Gastroesophageal sphincter (tissue), 3 donors: ENCODE measurements at regions not wholly inside any gene's neighbourhood (a gene's known extent, or its start where the extent isn't known, plus 50 kb on each side); places are given as distances from the start of the nearest gene placed in this dataset.

Experiments
- POLR2A ChIP-seq, 2 donors: fragments of 450-650 bp; IDR thresholded peaks; one replicate each; pipeline ENCODE4 v1.6.1; 2017; ENCODE audit warnings: antibody characterized with exemption in 2 of 2, mild to moderate bottlenecking in 2 of 2, moderate library complexity in 1 of 2
- TF ChIP-seq, protein P1 (sequence below), 4 experiments: fragments of 200-600 bp in 2 of 4; fragments of 450-650 bp in 2 of 4; sonication (generic) in 1 of 4; IDR thresholded peaks; one replicate each; pipeline ENCODE4 v1.5.1; 2017 to 2019; ENCODE audit warnings: antibody characterized with exemption in 4 of 4, mild to moderate bottlenecking in 2 of 4, moderate library complexity in 2 of 4

DNA sequence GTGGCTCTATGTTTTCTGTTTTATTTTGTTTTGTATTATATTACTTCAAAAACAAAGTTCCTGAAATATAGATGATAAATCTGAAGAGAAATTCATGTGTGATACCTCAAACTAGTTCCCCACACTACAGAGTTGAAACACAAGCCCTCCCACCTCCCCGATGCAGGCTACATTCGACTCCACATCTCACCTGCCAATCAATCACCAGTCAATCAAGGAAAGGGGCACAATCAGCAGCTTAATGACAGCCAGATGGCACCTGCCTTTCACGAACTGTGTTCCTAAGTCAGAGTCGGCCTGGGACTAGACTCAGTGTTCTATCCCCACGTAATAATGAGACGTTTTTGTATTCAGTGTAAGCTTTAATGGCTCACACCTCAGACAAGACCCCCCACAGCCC is 313.4 kb downstream of the SPATA17 start:
- TF ChIP-seq, protein P1, sequence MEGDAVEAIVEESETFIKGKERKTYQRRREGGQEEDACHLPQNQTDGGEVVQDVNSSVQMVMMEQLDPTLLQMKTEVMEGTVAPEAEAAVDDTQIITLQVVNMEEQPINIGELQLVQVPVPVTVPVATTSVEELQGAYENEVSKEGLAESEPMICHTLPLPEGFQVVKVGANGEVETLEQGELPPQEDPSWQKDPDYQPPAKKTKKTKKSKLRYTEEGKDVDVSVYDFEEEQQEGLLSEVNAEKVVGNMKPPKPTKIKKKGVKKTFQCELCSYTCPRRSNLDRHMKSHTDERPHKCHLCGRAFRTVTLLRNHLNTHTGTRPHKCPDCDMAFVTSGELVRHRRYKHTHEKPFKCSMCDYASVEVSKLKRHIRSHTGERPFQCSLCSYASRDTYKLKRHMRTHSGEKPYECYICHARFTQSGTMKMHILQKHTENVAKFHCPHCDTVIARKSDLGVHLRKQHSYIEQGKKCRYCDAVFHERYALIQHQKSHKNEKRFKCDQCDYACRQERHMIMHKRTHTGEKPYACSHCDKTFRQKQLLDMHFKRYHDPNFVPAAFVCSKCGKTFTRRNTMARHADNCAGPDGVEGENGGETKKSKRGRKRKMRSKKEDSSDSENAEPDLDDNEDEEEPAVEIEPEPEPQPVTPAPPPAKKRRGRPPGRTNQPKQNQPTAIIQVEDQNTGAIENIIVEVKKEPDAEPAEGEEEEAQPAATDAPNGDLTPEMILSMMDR (IDR thresholded peaks at IDR 0.05), result no peak
- no peak for TF ChIP-seq POLR2A (IDR thresholded peaks at IDR 0.05)
